Breast epithelium (tissue), 3 donors: ENCODE measurements at regions not wholly inside any gene's neighbourhood (a gene's known extent, or its start where the extent isn't known, plus 50 kb on each side); places are given as distances from the start of the nearest gene placed in this dataset.

ENCODE experiments used
- POLR2A ChIP-seq: fragments of 450-650 bp; IDR thresholded peaks from one replicate; pipeline ENCODE4 v1.6.1; 2016; ENCODE audit warnings: antibody characterized with exemption, mild to moderate bottlenecking, moderate library complexity
- TF ChIP-seq, protein P1 (sequence below), 3 donors: fragments of 450-650 bp; IDR thresholded peaks; one replicate each; pipeline ENCODE4 v1.5.1; 2016 to 2017; ENCODE audit warnings: antibody characterized with exemption in 3 of 3, mild to moderate bottlenecking in 3 of 3, moderate library complexity in 3 of 3

DNA sequence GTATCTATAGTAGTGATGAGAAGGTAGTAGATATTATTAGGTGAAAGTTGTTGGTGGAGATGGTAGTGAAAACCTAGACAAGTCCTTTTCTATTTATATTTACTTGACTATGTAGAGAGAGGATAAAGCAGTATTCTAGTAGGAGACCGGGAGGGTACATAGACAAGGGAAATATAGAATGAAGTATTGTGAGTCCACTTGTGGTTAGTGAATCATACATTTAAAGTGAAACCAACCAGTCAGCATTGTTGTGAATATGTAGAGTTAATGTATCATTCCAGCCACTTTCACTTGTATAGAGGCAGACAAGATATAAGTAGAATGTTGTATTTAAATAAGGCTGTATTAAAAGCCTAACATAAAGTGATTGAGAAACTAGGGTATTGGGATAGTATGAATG lies 1711.3 kb upstream of the ACO1 start:
- TF ChIP-seq, protein P1, sequence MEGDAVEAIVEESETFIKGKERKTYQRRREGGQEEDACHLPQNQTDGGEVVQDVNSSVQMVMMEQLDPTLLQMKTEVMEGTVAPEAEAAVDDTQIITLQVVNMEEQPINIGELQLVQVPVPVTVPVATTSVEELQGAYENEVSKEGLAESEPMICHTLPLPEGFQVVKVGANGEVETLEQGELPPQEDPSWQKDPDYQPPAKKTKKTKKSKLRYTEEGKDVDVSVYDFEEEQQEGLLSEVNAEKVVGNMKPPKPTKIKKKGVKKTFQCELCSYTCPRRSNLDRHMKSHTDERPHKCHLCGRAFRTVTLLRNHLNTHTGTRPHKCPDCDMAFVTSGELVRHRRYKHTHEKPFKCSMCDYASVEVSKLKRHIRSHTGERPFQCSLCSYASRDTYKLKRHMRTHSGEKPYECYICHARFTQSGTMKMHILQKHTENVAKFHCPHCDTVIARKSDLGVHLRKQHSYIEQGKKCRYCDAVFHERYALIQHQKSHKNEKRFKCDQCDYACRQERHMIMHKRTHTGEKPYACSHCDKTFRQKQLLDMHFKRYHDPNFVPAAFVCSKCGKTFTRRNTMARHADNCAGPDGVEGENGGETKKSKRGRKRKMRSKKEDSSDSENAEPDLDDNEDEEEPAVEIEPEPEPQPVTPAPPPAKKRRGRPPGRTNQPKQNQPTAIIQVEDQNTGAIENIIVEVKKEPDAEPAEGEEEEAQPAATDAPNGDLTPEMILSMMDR (IDR thresholded peaks at IDR 0.05) = no peak
- no peak for TF ChIP-seq POLR2A
